ENCODE measurements at regions not wholly inside any gene's neighbourhood (a gene's known extent, or its start where the extent isn't known, plus 50 kb on each side); places are given as distances from the start of the nearest gene placed in this dataset.

GRCh38 chr12:16136219-16136988 lies 141.1 kb downstream of the SLC15A5 start:
- DNase-seq (ENCODE audit: low spot score): no peak

DNA sequence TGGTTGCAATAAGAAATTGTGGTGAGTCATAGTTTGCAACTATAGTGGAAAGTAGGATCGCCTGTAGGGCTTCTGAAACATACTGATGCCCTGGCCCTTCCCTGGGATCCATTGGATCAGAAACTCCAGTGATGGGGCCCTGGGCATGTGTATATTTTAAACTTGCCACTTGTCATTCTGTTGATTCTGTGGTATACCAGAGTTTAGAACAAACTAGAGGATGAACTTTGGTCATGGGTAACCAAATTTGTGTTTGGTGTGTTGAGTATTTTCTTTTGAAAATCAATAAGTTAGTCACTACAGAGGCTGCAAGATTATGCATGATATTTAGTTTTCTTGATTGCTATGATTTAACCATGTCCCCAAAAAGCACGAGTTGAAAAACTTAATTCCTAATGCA lies 142.2 kb downstream of the SLC15A5 start:
- no peak for DNase-seq (ENCODE audit: low spot score)

- DNase-seq (ENCODE audit: low spot score): no peak
These were observed 147.1 kb downstream of the SLC15A5 start for GRCh38 chr12:16130343-16130742.

DNA sequence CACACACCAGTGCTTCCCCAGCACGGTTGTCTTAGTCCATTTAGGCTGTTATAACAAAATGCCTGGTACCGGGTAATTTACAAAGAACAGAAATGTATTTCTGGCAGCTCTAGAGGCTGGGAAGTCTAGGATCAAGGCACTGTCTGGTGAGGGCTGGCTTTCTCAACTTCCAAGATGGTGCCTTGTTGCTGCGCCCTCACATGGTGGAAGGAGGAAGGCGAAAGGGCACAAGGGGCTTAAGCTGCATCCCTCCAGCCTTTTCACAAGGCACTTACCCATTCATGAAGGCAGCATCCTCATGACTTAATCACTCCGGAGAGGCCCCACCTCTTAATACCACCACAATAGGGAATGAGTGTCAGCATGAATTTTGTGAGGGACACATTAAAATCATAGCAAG lies 155.5 kb downstream of the SLC15A5 start:
- no peak for DNase-seq (ENCODE audit: low spot score)

- DNase-seq (ENCODE audit: low spot score): no peak
These were observed 157.7 kb downstream of the SLC15A5 start for GRCh38 chr12:16119618-16120415.

GRCh38 chr12:16118586-16118985 lies 158.9 kb downstream of the SLC15A5 start:
- no peak for DNase-seq (ENCODE audit: low spot score)

- DNase-seq (ENCODE audit: low spot score): peak; percentile 56
These were observed 164.6 kb downstream of the SLC15A5 start for GRCh38 chr12:16112612-16113560.

DNA sequence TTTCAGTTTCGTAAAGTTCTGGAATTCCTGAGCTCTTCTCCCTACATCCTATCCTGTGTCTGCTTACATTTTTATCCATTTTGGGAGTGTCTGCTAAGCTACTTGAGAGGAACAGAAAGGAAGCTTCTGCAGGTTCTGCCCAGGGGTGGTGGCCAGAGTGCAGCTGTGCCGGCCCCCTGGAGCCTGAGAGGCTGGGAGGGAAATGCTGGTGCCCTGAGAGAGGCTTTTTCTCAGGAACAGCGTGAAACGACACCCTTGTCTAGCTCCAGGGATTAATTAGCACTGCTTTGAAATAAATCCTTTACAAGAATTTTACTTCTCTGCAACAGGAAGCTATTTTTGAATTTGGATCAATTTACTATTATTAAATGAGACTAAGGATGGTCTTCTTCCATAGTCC lies 165.4 kb downstream of the SLC15A5 start:
- no peak for DNase-seq (ENCODE audit: low spot score)

- no peak for DNase-seq (ENCODE audit: low spot score)
These were observed 166.9 kb downstream of the SLC15A5 start for GRCh38 chr12:16110596-16110995.

- DNase-seq (ENCODE audit: low spot score): no peak
These were observed 173.6 kb downstream of the SLC15A5 start for GRCh38 chr12:16103851-16104250.

- DNase-seq (ENCODE audit: low spot score): no peak
These were observed 177.3 kb downstream of the SLC15A5 start for GRCh38 chr12:16100206-16100605.

DNA sequence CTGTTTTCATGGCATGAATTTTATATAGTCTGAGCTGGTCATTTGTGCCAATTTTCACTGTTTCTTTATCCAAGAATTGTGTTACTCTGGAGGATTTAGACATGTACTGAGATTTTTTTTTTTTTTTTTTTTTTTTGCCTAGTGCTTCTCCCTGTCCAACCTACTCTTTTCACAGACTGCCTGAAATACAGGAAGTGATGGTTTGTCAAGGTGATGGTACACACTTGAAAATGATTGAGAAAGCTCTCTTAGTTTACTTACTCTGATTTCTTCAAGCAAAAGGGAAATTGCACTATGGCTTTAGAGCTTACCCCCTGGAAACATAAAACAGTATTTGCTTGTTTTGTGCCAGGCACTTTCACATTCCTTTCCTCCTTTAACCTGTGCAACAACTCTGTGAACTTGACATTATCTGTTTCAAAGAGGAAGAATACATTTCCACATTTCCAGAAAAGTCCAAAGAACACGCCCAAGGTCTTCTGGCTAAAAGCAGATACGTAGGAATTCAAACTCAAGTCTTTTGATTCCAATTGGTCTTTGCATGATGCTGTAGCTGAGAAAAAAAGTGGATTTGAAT lies 181.1 kb downstream of the SLC15A5 start:
- DNase-seq (ENCODE audit: low spot score): no peak

- no peak for DNase-seq (ENCODE audit: low spot score)
These were observed 181.9 kb downstream of the SLC15A5 start for GRCh38 chr12:16095531-16096110.

- no peak for DNase-seq (ENCODE audit: low spot score)
These were observed 183.0 kb downstream of the SLC15A5 start for GRCh38 chr12:16094437-16094836.

GRCh38 chr12:16093825-16094224 lies 182.7 kb downstream of the DERA start:
- DNase-seq (ENCODE audit: low spot score): no peak

- no peak for DNase-seq (ENCODE audit: low spot score)
These were observed 179.8 kb downstream of the DERA start for GRCh38 chr12:16090974-16091373.

- no peak for DNase-seq (ENCODE audit: low spot score)
These were observed 177.3 kb downstream of the DERA start for GRCh38 chr12:16088421-16088820.
